ENCODE measurements at regions not wholly inside any gene's neighbourhood (a gene's known extent, or its start where the extent isn't known, plus 50 kb on each side); places are given as distances from the start of the nearest gene placed in this dataset.

DNA sequence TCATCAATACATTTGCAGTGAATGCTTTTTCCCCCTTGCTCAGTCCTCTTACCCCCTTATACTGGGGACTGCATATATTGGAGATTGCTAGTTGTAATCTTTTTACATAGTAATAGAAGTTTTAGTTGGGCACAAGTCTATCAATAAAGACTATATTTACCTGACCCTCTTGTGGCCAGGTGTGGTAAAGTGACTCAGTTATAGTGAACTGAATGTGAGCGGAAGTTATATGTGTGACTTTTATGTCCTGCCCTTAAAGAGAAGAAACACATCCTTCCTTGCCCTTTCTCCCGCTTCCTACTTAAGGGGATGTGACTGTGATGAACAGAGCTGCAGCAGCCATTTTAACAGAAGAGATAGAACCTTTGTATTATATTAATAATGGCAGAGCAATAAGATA lies 362.0 kb downstream of the METTL15 start:
- no peaks in the 10 kb centered on the region for H3K4me1 ChIP-seq
- TF ChIP-seq, protein P1, sequence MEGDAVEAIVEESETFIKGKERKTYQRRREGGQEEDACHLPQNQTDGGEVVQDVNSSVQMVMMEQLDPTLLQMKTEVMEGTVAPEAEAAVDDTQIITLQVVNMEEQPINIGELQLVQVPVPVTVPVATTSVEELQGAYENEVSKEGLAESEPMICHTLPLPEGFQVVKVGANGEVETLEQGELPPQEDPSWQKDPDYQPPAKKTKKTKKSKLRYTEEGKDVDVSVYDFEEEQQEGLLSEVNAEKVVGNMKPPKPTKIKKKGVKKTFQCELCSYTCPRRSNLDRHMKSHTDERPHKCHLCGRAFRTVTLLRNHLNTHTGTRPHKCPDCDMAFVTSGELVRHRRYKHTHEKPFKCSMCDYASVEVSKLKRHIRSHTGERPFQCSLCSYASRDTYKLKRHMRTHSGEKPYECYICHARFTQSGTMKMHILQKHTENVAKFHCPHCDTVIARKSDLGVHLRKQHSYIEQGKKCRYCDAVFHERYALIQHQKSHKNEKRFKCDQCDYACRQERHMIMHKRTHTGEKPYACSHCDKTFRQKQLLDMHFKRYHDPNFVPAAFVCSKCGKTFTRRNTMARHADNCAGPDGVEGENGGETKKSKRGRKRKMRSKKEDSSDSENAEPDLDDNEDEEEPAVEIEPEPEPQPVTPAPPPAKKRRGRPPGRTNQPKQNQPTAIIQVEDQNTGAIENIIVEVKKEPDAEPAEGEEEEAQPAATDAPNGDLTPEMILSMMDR (IDR thresholded peaks at IDR 0.05) = no peak
- H3K4me3 ChIP-seq = no peak overlapping the region
- H3K9me3 ChIP-seq = no peaks in the 10 kb centered on the region
- no peaks in the 10 kb centered on the region for H3K36me3 ChIP-seq
- no peak overlapping the region for H3K27ac ChIP-seq
- DNase-seq (ENCODE audit: low spot score) = no peak
- no peaks in the 10 kb centered on the region for H3K27me3 ChIP-seq

DNA sequence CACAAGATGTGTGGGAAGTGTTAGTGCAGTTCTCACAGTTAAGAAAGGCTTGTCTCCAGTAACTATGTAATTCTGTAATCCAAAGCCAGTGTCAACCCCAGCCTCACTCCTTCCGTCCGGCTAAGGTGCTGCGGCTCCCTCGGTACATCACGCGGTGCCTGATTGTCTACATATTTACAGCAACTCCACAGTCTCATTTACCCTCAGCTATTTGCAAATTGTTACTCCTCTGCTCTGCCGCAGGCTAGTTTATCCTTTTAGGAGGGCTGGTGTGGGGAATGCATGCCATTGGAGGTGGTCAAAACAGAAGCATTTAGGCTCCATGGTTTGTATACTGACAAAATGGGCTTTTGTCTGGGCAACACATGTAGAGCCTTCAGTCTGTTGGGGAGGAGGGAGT lies 358.3 kb downstream of the METTL15 start:
- TF ChIP-seq, protein P1 (IDR thresholded peaks at IDR 0.05) = no peak
- H3K9me3 ChIP-seq = no peaks in the 10 kb centered on the region
- H3K27ac ChIP-seq = no peak overlapping the region
- no peaks in the 10 kb centered on the region for H3K36me3 ChIP-seq
- no peak overlapping the region for H3K4me3 ChIP-seq
- H3K27me3 ChIP-seq = no peaks in the 10 kb centered on the region
- no peaks in the 10 kb centered on the region for H3K4me1 ChIP-seq
- DNase-seq (ENCODE audit: low spot score) = no peak

DNA sequence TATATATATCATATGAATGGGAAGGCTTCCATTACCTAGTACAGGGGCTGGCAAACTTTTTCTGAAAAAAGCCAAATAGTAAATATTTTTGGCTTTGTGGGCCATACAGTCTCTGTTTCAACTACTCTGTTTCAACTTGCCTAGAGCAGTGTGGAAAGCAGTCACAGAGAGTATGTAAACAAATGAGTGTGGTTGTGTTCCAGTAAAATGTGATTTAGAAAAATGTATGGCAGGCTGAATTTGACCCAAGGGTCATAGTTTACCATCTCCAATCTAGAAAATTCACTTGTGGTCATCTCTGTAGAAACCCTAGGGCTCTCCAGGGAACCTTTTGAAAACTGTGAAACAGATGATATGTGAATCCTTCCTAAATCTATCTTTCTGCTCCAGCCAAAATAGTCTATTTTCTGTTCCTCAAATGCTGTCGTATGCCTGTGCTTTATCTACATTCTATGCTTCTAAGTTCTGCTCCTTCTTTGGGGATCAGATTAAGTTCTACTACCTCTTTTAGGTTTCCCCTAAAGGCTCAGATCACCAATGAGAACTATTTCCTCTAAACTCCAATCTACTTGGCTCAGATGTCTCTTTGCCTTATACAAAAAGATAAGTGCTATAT lies 356.2 kb downstream of the METTL15 start:
- no peak for DNase-seq (ENCODE audit: low spot score)
- TF ChIP-seq, protein P1 (IDR thresholded peaks at IDR 0.05) = no peak

DNA sequence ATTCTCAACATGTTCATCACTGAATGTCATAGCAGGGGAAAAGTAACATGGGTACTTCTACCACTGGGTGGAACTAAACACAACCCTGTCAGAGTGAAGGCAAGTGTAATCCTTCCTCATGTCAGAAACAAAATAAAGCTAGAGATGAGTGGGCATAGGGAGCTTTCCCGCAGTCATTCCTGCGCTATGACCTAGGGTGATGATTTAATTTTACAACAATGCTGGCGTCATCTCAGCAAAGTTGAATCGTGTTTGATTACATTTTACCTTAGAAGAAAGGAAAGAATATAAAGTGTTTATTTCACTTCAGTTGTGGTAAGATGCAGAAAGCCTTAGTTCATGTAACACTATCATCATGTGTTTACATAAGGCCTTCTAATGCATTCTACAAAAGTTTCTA lies 355.6 kb downstream of the METTL15 start:
- Histone ChIP-seq H3K27me3 (no peaks in the 10 kb centered on the region), H3K4me3 (no peak overlapping the region), H3K27ac (no peak overlapping the region), H3K4me1 (no peaks in the 10 kb centered on the region), H3K9me3 (no peaks in the 10 kb centered on the region), H3K36me3 (no peaks in the 10 kb centered on the region)
- TF ChIP-seq, protein P1 (IDR thresholded peaks at IDR 0.05) = no peak
- no peak for DNase-seq (ENCODE audit: low spot score)

More for the DNA sequence above, 356.2 kb downstream of the METTL15 start:
- Histone ChIP-seq H3K36me3 (no peaks in the 10 kb centered on the region), H3K9me3 (no peaks in the 10 kb centered on the region), H3K27ac (no peak overlapping the region), H3K4me1 (no peaks in the 10 kb centered on the region), H3K4me3 (no peak overlapping the region), H3K27me3 (no peaks in the 10 kb centered on the region)

DNA sequence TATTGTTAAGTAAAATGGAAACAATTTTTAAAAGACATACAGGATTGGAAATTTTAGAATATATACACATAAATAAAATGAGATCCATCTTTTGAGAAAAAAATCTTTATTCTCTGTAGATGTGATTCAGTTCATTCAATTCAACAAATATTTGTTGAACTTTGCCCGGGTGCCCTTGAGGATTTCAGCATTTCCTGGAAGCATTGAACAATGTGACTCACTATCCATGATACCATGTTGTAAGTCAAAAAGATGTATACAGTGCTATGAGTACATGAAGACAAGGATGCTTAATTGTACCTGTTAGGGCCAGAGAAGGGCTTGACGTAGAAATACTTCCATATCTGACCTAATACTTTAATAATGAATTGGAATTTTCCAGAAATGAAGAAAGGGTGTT lies 353.7 kb downstream of the METTL15 start:
- H3K27me3 ChIP-seq = no peaks in the 10 kb centered on the region
- TF ChIP-seq, protein P1 (IDR thresholded peaks at IDR 0.05) = no peak
- no peaks in the 10 kb centered on the region for H3K4me1 ChIP-seq
- H3K9me3 ChIP-seq = no peaks in the 10 kb centered on the region
- no peak overlapping the region for H3K27ac ChIP-seq
- DNase-seq (ENCODE audit: low spot score) = no peak
- no peak overlapping the region for H3K4me3 ChIP-seq
- no peaks in the 10 kb centered on the region for H3K36me3 ChIP-seq

DNA sequence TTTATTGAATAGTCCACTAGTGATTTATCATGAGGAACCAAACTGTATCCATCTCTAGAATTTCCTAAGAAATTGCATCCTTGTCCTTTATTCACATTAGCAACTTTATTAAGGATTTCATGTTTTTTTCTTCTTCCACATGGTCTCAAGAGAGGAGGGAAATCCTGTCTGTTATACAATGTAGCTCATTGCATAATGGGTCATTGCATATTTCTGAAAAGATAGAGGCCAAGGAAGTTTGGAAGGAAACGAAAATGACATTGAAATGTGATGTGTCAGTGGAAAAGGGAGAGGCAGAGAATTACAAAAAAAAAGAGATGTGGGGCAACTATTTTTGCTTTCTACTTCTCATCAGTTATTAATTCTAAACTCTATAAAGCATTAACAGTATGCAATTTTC lies 353.1 kb downstream of the METTL15 start:
- H3K4me1 ChIP-seq = no peaks in the 10 kb centered on the region
- H3K9me3 ChIP-seq = no peaks in the 10 kb centered on the region
- TF ChIP-seq, protein P1 (IDR thresholded peaks at IDR 0.05) = no peak
- H3K27me3 ChIP-seq = no peaks in the 10 kb centered on the region
- no peak overlapping the region for H3K4me3 ChIP-seq
- no peak overlapping the region for H3K27ac ChIP-seq
- no peak for DNase-seq (ENCODE audit: low spot score)
- H3K36me3 ChIP-seq = no peaks in the 10 kb centered on the region

Measured in right atrium auricular region (tissue), 2 donors.